ENCODE measurements at regions not wholly inside any gene's neighbourhood (a gene's known extent, or its start where the extent isn't known, plus 50 kb on each side); places are given as distances from the start of the nearest gene placed in this dataset.
A peak's percentile ranks its signal among the peaks of the same experiment; 100 is the strongest.

DNA sequence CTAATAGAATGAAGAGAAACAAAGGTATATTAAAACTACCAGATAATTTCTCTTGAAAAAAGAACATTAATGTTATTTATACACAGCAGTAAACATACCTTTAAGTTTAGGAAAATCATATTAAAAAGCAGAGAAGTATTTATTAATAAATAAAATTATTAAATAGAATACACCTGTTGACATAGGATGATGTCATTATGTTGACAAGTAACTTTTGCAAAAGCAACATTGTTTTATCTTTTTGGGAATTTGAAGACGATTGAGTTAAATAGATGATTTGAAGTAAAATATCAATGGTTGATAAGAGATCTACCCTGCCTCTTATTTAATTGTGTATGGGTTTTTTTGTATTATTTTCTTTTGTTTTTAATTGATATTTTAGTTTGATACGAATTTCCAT is 711.1 kb upstream of the NUDT12 start:
- TF ChIP-seq, protein P1, sequence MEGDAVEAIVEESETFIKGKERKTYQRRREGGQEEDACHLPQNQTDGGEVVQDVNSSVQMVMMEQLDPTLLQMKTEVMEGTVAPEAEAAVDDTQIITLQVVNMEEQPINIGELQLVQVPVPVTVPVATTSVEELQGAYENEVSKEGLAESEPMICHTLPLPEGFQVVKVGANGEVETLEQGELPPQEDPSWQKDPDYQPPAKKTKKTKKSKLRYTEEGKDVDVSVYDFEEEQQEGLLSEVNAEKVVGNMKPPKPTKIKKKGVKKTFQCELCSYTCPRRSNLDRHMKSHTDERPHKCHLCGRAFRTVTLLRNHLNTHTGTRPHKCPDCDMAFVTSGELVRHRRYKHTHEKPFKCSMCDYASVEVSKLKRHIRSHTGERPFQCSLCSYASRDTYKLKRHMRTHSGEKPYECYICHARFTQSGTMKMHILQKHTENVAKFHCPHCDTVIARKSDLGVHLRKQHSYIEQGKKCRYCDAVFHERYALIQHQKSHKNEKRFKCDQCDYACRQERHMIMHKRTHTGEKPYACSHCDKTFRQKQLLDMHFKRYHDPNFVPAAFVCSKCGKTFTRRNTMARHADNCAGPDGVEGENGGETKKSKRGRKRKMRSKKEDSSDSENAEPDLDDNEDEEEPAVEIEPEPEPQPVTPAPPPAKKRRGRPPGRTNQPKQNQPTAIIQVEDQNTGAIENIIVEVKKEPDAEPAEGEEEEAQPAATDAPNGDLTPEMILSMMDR (IDR thresholded peaks at IDR 0.05; ENCODE audit: insufficient read depth, low read length, severe bottlenecking), result no peak
- no peaks in the 10 kb centered on the region for H3K36me3 ChIP-seq (ENCODE audit: control insufficient read depth, insufficient read depth, low read length)
- H3K4me3 ChIP-seq (ENCODE audit: low read depth, low read length), result no peak overlapping the region
- DNase-seq (ENCODE audit: low read depth) (no peak), FAIRE-seq (no peak)
- H3K27me3 ChIP-seq (ENCODE audit: control insufficient read depth, insufficient read depth, low read length), result no peaks in the 10 kb centered on the region

DNA sequence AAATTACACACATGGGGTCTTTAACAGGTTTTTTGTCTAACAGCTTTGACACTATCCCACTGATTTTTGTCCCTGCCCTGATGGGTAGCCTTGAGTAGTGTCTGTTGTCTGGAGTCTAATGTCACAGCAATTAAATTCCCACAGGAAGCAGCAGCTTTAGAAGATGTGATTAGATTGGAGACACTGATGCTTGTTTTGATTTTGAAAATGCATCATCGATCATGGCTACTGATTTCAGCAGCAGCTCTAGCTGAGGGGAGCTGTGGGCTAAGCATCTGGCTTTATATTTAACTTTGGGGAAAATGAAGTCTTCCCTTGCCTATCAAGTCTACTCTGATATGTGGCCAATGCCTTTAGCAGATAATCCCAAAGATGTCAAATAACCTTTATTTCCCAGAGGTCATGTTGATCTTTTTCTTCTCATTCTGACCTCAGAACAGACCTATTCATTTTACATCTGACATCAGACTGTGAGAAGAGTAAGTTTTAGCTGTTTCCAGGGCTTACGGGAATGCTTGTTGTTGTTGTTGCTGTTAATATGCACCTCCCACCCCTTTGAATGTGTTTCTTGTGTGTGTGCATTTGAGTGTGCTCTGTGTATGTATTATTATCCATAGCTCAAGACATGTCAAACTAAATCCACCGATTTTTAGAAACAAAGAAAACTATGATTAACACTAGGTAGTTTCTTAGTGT is 704.9 kb upstream of the NUDT12 start:
- no peaks in the 10 kb centered on the region for H3K36me3 ChIP-seq (ENCODE audit: control insufficient read depth, insufficient read depth, low read length)
- TF ChIP-seq, protein P1 (IDR thresholded peaks at IDR 0.05; ENCODE audit: insufficient read depth, low read length, severe bottlenecking), result no peak
- H3K4me3 ChIP-seq (ENCODE audit: low read depth, low read length), result no peak overlapping the region
- no peak for DNase-seq (ENCODE audit: low read depth)
- no peak for FAIRE-seq
- no peaks in the 10 kb centered on the region for H3K27me3 ChIP-seq (ENCODE audit: control insufficient read depth, insufficient read depth, low read length)

DNA sequence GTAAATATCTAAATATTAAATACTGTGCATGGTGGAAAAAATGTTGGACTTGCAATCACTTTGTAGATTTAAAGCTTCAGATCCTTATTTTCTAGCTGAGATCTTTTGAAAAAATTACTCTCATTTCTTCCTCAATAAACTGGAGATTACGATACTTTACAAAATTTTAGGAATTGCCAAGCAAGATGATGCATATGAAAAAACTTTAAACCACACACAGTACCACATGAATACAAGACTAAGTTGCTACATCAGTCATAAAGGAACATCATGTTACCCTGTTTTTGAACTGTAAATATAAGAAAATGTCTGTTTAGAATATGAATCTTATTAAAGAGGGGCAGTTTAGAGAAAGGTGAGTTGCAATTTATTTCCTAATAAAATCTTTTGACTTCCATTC is 703.6 kb upstream of the NUDT12 start:
- TF ChIP-seq, protein P1 (IDR thresholded peaks at IDR 0.05; ENCODE audit: insufficient read depth, low read length, severe bottlenecking), result no peak
- Histone ChIP-seq H3K27me3 (ENCODE audit: control insufficient read depth, insufficient read depth, low read length) (no peaks in the 10 kb centered on the region), H3K4me3 (ENCODE audit: low read depth, low read length) (no peak overlapping the region), H3K36me3 (ENCODE audit: control insufficient read depth, insufficient read depth, low read length) (no peaks in the 10 kb centered on the region)
- no peak for FAIRE-seq
- DNase-seq (ENCODE audit: low read depth), result no peak

DNA sequence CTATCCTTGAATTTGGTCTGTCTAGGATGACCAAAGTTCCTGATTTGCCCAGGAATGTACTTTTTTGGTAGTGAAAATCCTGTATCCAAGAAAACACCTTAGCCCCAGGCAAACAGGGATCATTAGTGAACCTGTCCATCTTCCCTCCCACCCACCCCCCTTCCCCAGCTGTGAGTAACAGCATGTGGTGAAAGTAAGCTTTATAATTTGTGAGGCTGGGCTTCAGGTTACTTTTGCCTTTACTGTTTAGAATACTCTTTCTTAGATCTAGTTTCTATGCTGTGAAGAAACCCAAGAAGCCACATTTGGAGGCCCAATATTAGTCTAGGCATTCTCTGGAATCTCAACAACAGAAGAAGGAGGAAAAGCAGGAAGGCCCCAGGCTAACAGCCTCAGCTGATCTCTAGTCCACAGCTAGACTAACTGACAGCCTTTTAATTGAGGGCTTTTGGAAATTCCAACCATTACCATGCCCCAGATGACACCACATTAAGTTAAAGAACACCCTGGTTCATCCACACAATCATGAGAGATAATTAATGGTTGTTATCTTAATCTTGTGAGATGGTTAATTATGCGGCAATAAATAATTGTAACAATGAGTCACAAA is 703.0 kb upstream of the NUDT12 start:
- H3K27me3 ChIP-seq (ENCODE audit: control insufficient read depth, insufficient read depth, low read length), result no peaks in the 10 kb centered on the region
- H3K4me3 ChIP-seq (ENCODE audit: low read depth, low read length), result no peak overlapping the region
- no peaks in the 10 kb centered on the region for H3K36me3 ChIP-seq (ENCODE audit: control insufficient read depth, insufficient read depth, low read length)
- FAIRE-seq, result no peak
- TF ChIP-seq, protein P1 (IDR thresholded peaks at IDR 0.05; ENCODE audit: insufficient read depth, low read length, severe bottlenecking), result no peak
- DNase-seq (ENCODE audit: low read depth), result no peak

DNA sequence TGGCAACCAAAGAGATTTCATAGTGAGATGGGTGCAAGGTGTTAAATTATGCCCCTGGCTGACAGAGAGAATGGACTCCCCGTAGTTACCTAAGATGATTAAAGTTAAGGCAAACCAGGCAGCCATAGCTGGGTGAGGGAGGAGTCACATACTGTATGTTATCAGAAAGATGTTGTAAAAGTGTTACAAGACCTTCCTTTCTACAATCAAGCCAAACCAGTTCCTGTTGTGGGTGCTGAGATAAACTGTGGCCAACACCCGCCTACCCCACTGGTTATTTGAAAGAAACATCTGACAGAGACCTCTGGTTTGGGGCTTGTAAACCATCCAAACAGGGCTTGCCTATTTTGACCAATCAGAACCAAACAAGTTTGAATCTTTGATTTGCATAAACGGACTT is 684.7 kb upstream of the NUDT12 start:
- no peaks in the 10 kb centered on the region for H3K27me3 ChIP-seq (ENCODE audit: control insufficient read depth, insufficient read depth, low read length)
- H3K4me3 ChIP-seq (ENCODE audit: low read depth, low read length), result no peak overlapping the region
- TF ChIP-seq, protein P1 (IDR thresholded peaks at IDR 0.05; ENCODE audit: insufficient read depth, low read length, severe bottlenecking), result no peak
- DNase-seq (ENCODE audit: low read depth) (peak; percentile 2), FAIRE-seq (no peak)
- no peaks in the 10 kb centered on the region for H3K36me3 ChIP-seq (ENCODE audit: control insufficient read depth, insufficient read depth, low read length)
